K562 (cell line): ENCODE measurements at regions not wholly inside any gene's neighbourhood (a gene's known extent, or its start where the extent isn't known, plus 50 kb on each side); places are given as distances from the start of the nearest gene placed in this dataset.

Experiments used
- CBX2 ChIP-seq: fragments of 200-600 bp; sonication (generic); IDR thresholded peaks from one replicate; pipeline ENCODE4 v1.6.1; 2012; ENCODE audit warnings: mild to moderate bottlenecking, low read length, inconsistent platforms; ENCODE audit not compliant: insufficient read depth, poor library complexity, severe bottlenecking
- CHD7 ChIP-seq: fragments of 200-600 bp; sonication (generic); IDR thresholded peaks from one replicate; pipeline ENCODE4 v1.6.1; 2012; ENCODE audit warnings: mild to moderate bottlenecking, low read depth, low read length, inconsistent platforms
- ID3 ChIP-seq, 2 experiments: fragments of 250-450 bp in 1 of 2; fragments of 450-650 bp in 1 of 2; sonication (Bioruptor Pico) in 1 of 2; IDR thresholded peaks; 2 replicates each; pipeline versions ENCODE4 v1.6.1 to v1.8.0; 2016 to 2021; ENCODE audit warnings: mild to moderate bottlenecking in 2 of 2, moderate library complexity in 2 of 2, missing compliant biosample characterization in 1 of 2, missing genetic modification characterization in 1 of 2
- ZNF311 ChIP-seq: fragments of 250-450 bp; sonication (Bioruptor Pico); IDR thresholded peaks from 2 replicates; pipeline ENCODE4 v1.4.0; 2020; ENCODE audit warnings: mild to moderate bottlenecking, moderate library complexity
- ZNF407 ChIP-seq: fragments of 450-650 bp; IDR thresholded peaks from 2 replicates; pipeline ENCODE4 v1.6.1; 2016; ENCODE audit warnings: low read depth

- TF ChIP-seq ID3 (CRISPR knock-in tag; IDR thresholded peaks at IDR 0.05) (no peak), ID3 (tag; IDR thresholded peaks at IDR 0.05) (no peak), CBX2 (no peak), ZNF407 (no peak), CHD7 (no peak), ZNF311 (CRISPR knock-in tag) (no peak)
Measured at GRCh38 chr20:57964011-57964862, 254.4 kb upstream of the PMEPA1 start (continued).
